ENCODE measurements at regions not wholly inside any gene's neighbourhood (a gene's known extent, or its start where the extent isn't known, plus 50 kb on each side); places are given as distances from the start of the nearest gene placed in this dataset.

DNA sequence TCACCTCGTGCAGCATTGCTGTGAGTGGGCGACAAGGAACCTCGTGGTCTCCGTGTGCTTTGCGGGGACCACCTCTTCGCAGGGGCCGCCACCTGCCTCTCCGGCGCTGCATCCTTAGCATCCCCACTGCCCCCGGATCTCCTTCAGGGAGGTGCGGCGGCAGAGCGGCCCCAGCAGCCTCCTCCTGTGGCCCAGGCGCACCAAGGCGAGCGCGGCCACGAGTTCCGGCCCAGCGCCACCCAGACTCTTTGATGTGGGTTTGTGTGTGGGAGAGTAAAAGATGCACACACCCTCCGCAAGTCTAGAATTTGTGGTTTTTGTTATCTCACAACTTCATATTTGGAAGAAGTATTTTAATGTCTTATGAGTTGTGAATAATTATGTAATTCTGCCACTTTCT, 118.8 kb upstream of the DIO3 start:
- peak; percentile 66 to 70 for DNase-seq
- Mint-ChIP-seq H3K4me1 (ENCODE audit: low read depth) (peaks cover 28% of the 10 kb centered on the region), H3K27ac (peak overlapping the region; percentile 41)

DNA sequence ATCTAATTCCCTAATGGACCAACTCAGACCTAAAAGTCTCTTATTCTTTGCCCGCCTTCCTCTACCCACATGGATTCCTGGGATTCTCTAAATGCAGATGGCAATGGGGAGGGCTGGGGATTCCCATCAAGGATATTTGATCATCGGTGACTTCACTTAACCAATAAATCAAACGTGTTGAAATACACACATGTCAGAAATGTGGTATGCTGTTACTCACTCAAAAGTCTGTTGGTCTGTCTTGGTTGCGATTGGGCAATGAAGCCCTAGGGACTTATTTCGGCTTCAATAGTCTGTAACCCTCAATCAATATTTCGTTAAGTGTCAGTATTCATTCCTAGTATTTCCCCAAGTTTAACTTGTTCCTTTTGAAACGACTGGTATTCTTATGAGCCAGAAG, 117.2 kb upstream of the DIO3 start:
- Mint-ChIP-seq H3K36me3 (ENCODE audit: insufficient read depth in 2 of 2) (no peaks in the 10 kb centered on the region), H3K27me3 (ENCODE audit: low read depth) (peaks cover 96% of the 10 kb centered on the region), H3K4me1 (ENCODE audit: low read depth) (peaks cover 28% of the 10 kb centered on the region), H3K27ac (no peak overlapping the region), H3K9me3 (no peaks in the 10 kb centered on the region), H3K4me3 (no peak overlapping the region)
- no peak for ATAC-seq (replicated peaks in 1 of 2)
- no peak for DNase-seq

More for the DNA sequence above, 118.8 kb upstream of the DIO3 start:
- H3K36me3 Mint-ChIP-seq (ENCODE audit: insufficient read depth in 2 of 2), result no peaks in the 10 kb centered on the region
- ATAC-seq (replicated peaks in 1 of 2), result peak; percentile 84 to 95
- peak overlapping the region; percentile 27 to 46 for H3K4me3 Mint-ChIP-seq
- peaks cover 87% of the 10 kb centered on the region for H3K27me3 Mint-ChIP-seq (ENCODE audit: low read depth)
- H3K9me3 Mint-ChIP-seq, result no peaks in the 10 kb centered on the region

DNA sequence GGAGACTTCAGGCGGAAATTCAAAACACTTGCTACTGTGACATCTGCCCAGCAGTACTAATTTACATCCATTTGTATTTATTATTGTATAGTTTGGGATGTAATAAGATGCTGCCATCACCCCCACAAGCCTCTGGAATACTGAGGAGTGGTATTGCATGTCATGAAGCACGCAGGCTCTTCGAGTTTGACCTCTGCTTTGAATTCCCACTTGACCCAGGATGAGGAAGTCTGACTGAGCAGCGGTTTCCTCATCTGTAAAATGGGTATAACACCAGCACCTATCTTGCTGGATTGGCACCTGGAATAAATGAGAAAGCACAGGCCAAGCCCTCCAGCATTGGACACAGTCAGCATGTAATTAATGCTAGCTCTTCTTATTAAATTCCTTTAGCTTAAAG, 116.0 kb upstream of the DIO3 start:
- H3K36me3 Mint-ChIP-seq (ENCODE audit: insufficient read depth in 2 of 2), result no peaks in the 10 kb centered on the region
- peaks cover 96% of the 10 kb centered on the region for H3K27me3 Mint-ChIP-seq (ENCODE audit: low read depth)
- no peak overlapping the region for H3K27ac Mint-ChIP-seq

DNA sequence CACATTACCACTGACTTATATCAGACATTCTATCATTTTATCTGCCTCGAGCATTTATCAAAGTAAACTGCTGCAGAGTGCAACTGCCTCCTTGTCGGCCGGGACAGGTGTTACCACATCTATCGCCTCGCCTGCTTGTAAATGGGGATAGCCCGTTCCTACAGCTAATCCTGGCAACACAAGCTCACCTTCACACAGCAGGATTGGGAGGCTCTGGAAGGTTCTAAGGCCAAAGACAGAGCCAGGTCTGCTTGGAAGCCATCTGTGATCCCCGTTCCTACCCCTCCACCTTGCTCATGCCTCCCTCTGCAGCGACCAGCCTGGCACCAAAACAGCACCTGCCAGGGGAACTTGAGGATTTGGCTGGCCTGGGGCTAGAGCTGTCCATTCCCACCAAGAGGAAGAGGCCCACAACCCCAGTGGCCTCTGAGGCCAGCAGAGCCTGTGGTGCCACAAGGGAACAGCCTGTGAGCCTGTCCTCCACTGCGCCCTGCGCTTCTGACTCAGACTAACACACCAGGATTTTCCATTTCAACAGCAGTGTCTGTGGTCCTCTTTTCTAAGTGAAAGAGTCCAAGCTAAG, 114.8 kb upstream of the DIO3 start:
- DNase-seq (no peak), ATAC-seq (replicated peaks in 1 of 2) (no peak)
- Mint-ChIP-seq H3K36me3 (ENCODE audit: insufficient read depth in 2 of 2) (no peaks in the 10 kb centered on the region), H3K27me3 (ENCODE audit: low read depth) (peaks cover 96% of the 10 kb centered on the region), H3K4me1 (ENCODE audit: low read depth) (peaks cover 25% of the 10 kb centered on the region), H3K4me3 (no peak overlapping the region), H3K27ac (no peak overlapping the region), H3K9me3 (no peaks in the 10 kb centered on the region)

More for the DNA sequence above, 116.0 kb upstream of the DIO3 start:
- Mint-ChIP-seq H3K4me1 (ENCODE audit: low read depth) (peaks cover 28% of the 10 kb centered on the region), H3K9me3 (no peaks in the 10 kb centered on the region), H3K4me3 (no peak overlapping the region)
- ATAC-seq (replicated peaks in 1 of 2) (no peak), DNase-seq (no peak)

DNA sequence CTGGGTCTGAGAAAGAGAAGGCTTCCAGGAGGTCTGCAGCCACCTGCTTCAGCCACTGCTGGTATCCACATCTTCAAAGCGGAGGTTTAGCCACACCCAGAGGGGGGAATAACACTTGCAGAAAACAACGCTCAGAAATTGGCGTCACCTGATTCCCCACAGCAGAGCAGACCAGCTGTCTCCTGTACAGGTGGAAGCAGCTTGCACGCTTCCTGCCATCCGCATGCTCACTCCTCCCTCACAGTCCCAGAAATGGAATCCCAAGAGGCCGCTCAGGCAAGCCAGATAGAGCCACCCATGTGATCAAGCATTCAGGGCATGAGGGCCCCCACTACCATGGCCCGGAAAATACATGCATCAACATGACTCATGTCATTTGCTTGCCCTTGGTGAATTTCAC, 112.2 kb upstream of the DIO3 start:
- no peaks in the 10 kb centered on the region for H3K36me3 Mint-ChIP-seq (ENCODE audit: insufficient read depth in 2 of 2)
- DNase-seq (no peak), ATAC-seq (replicated peaks in 1 of 2) (no peak)
- no peak overlapping the region for H3K27ac Mint-ChIP-seq
- no peak overlapping the region for H3K4me3 Mint-ChIP-seq
- no peaks in the 10 kb centered on the region for H3K9me3 Mint-ChIP-seq
- H3K27me3 Mint-ChIP-seq (ENCODE audit: low read depth), result peaks cover 94% of the 10 kb centered on the region
- no peaks in the 10 kb centered on the region for H3K4me1 Mint-ChIP-seq (ENCODE audit: low read depth)

DNA sequence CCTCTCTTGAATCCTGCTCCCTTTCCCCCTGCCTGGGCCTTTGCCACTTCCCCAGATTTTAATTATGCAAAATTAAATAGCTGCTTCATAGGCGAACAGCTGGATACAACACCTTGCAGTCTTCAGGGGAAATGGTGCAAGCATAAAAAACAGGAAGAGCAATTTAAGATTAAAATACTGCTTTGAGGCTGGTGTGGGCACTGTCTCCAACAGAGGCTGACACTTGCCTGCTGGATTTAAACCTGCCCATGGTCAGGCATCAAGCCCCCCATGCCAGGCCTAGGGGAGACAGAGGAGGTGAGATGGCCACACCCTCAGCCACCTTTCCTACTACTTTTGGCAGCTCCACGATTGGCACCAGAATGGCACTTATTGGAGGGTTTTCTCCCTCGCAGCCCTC, 110.1 kb upstream of the DIO3 start:
- Mint-ChIP-seq H3K36me3 (ENCODE audit: insufficient read depth in 2 of 2) (no peaks in the 10 kb centered on the region), H3K27me3 (ENCODE audit: low read depth) (peaks cover 97% of the 10 kb centered on the region), H3K4me3 (no peak overlapping the region), H3K9me3 (no peaks in the 10 kb centered on the region), H3K4me1 (ENCODE audit: low read depth) (no peaks in the 10 kb centered on the region), H3K27ac (no peak overlapping the region)
- DNase-seq (no peak), ATAC-seq (replicated peaks in 1 of 2) (no peak)

DNA sequence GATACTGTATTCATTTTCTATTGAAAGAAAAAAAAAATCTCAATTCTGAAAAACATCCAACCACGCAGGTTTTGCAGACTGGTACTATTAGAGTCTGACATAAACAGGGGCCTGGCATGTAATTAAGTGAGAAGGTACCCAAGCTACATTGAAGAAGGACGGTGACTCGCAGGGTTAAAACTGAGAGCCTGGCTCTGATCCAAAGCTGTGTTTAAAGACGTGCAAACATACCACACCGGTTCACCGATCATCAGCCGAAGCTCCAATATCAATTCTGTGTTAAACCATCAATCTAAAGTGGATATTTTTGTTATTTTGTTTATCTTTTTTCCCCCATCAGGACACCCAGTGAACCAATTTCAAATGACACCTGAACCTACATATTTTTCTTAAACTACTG, 108.1 kb upstream of the DIO3 start:
- Mint-ChIP-seq H3K9me3 (no peaks in the 10 kb centered on the region), H3K4me3 (no peak overlapping the region), H3K27me3 (ENCODE audit: low read depth) (peaks cover 86% of the 10 kb centered on the region), H3K36me3 (ENCODE audit: insufficient read depth in 2 of 2) (no peaks in the 10 kb centered on the region), H3K27ac (no peak overlapping the region), H3K4me1 (ENCODE audit: low read depth) (peaks cover 4% of the 10 kb centered on the region)
- DNase-seq (no peak), ATAC-seq (replicated peaks in 1 of 2) (no peak)

DNA sequence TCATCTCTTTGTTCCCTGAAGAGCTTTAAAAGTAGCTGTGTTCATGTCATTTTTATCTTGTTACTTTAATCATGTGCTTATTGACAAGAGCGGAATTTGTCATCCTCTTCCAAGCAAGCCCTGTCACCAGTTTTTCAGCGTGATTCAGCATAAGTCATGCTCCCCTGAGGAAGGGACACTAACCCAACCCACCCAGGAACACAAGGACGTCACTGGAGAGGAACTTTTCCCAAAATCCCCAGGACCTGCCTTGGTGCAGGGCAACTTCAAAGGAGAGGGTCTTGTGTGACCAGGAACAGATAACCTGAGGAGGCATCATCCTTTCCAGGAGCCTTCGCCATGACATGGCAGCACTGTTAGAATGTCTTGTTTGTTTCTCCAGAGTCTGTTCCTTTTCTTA, 107.1 kb upstream of the DIO3 start:
- Mint-ChIP-seq H3K4me1 (ENCODE audit: low read depth) (peaks cover 4% of the 10 kb centered on the region), H3K9me3 (no peaks in the 10 kb centered on the region), H3K4me3 (no peak overlapping the region), H3K36me3 (ENCODE audit: insufficient read depth in 2 of 2) (no peaks in the 10 kb centered on the region), H3K27ac (no peak overlapping the region), H3K27me3 (ENCODE audit: low read depth) (peaks cover 77% of the 10 kb centered on the region)
- DNase-seq (no peak), ATAC-seq (replicated peaks in 1 of 2) (no peak)

DNA sequence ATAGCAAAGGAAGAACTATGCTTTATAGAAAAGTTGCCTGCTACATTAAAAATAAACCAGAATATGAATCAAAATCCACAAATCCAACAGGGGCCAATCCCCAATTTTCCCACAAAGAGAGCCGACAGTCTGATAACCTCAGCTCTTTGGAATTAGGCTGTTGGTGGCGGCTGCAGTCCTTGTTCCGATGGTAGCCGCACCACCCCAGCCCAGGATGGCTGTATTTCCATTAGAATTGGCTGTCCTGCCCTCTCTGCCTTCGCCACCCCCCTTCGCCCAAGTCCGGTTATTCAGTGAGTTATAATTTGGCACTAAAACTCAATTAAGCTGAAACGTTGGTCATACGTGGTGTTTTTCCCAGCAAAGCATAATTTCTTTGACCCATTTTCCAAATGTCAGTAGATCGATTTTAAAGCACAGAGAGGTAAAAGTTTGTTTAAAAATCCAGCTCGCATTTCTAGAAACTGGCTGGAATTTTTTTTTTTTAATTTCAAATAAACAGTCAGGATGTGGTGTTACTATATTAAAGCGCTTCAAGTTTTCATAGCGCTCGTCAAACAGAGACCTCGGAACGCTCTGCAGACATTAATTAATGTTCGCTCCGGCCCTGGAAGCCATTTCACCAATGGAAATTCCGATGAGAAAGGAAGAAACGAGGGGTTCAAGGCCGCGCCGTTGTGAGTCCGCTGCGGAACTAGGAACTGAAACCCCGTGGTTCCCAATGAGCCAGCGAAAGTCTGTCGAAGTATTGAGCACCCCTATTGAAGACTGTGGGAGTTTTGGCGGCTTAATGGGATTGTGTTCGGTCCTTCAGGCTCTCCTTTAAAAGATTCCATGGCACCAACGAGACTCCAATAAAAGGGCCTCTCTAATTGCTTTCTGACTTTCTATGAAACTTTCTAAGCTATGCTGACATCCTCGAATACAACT, 104.8 kb upstream of the DIO3 start:
- Mint-ChIP-seq H3K36me3 (ENCODE audit: insufficient read depth in 2 of 2) (no peaks in the 10 kb centered on the region), H3K9me3 (no peaks in the 10 kb centered on the region), H3K4me1 (ENCODE audit: low read depth) (peaks cover 4% of the 10 kb centered on the region), H3K27ac (no peak overlapping the region), H3K4me3 (peak overlapping the region; percentile 12 to 19), H3K27me3 (ENCODE audit: low read depth) (peaks cover 71% of the 10 kb centered on the region)
- no peak for DNase-seq
- no peak for ATAC-seq (replicated peaks in 1 of 2)

DNA sequence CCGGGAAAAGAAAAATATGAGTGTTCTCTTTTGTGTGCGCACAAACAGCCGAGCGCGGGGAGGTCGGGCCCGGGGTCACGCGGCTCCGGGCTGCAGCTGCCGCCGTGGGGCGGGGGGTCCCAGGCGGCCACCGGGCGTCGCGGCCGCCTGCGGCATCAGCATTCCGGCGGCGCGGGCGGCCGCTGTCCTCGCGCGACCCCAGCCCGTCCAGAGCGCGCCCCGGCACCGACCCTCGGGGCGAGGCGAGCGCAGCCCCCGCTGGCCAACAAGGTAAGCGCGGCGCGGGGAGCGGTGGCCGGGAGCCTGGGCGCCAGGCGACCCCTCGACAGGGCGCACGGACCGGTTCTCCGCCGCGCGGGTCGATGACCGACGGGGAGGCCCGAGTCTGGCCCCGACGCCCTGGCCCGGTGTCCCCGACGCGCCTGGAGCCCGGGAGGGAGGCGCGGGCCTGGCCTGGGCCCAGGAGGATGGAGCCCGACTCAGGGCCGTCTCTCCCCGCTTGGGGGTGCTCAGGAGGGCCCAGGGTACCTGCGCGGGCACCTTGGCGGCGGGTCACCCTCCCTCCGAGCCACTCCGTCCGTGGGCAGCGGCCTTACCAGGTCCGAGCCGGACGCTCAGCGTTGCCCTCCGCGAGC, 103.9 kb upstream of the DIO3 start:
- Mint-ChIP-seq H3K36me3 (ENCODE audit: insufficient read depth in 2 of 2) (no peaks in the 10 kb centered on the region), H3K27ac (no peak overlapping the region), H3K4me3 (no peak overlapping the region), H3K9me3 (no peaks in the 10 kb centered on the region), H3K27me3 (ENCODE audit: low read depth) (peaks cover 66% of the 10 kb centered on the region), H3K4me1 (ENCODE audit: low read depth) (peaks cover 4% of the 10 kb centered on the region)
- ATAC-seq (replicated peaks in 1 of 2), result no peak
- DNase-seq, result no peak

DNA sequence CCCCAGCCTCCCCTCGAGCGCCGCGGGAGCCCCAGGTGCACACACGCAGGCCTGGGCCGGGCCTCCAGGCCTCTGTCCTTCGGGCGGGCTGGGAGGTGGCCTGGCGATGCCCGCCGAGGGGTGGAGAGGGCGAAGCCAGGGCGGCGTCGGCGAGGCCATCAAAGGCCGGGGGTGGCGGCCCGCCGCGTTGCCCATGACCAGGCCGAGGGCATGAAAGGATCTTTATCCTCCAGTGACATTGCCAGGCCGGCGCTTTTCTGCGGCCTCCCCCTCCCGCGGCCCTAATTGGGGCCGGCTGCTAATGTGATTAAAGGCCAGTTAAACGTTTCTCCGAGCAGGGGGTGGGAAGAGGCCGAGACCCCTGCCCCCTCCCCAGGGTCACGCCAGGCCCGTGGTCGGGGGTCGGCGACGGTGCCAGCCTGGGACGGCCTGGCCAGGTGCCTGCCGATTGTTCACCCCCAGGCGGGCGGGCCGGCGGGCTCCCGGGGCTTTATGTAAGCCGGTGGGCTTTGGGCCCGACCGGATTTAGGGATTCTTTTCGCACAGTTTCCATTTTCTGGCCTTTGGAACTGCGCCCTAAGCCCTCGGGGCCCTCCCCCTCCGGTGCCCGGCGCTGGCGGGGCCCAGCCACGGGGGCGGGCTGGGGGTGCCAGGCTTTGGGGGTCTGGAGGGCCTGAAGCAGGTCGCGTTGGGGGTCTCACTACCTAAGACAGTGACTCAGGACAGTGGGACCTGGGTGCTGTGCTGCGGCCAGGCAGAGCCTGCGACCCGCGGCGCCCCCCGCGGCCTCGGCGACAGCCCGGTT, 103.2 kb upstream of the DIO3 start:
- no peaks in the 10 kb centered on the region for H3K9me3 Mint-ChIP-seq
- no peaks in the 10 kb centered on the region for H3K36me3 Mint-ChIP-seq (ENCODE audit: insufficient read depth in 2 of 2)
- H3K4me3 Mint-ChIP-seq, result no peak overlapping the region
- no peak overlapping the region for H3K27ac Mint-ChIP-seq
- H3K27me3 Mint-ChIP-seq (ENCODE audit: low read depth), result peaks cover 59% of the 10 kb centered on the region
- H3K4me1 Mint-ChIP-seq (ENCODE audit: low read depth), result peaks cover 4% of the 10 kb centered on the region
- ATAC-seq (replicated peaks in 1 of 2) (no peak), DNase-seq (no peak)

DNA sequence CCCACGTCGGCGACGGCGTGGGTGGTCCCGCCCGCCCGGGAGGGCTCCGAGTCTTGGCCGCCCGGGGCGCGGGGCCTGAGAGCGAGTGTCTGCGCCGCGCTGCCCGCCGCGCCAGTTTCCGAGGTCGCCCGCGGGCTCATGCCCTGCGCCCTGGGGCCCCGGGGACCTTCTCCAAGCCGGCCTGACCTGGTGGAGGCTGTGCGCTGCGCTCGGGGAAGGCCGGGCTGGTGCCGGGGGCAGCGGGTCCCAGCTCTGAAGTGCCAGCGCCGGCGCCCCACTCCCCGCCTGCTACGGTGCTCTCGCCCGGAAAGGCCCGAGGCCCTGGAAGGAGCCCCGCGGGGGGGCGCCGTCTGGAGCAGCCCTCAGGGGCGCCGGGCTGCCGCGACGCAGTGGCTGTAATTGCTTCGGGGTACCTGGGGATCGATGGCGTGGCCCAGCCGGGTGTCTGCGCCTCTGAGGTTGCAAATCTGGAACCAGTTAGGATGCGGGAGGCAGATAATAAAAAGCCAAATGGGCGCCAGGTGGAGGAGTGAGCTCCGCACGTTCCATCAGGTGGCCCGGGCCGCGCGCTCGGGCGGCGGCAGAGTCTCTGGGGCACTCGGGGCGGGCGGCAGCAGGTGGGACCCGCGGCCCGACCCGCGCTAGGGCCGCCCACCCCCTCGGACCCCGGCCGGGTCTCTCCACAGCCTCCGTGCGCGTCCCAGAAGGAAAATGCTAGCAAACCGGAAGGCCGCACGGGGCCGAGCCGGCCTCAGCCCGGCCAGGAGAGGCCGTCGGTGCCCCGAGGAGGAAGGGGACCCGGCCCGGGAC, 102.3 kb upstream of the DIO3 start:
- no peak for DNase-seq
- Mint-ChIP-seq H3K27ac (no peak overlapping the region), H3K9me3 (no peaks in the 10 kb centered on the region), H3K4me1 (ENCODE audit: low read depth) (peaks cover 4% of the 10 kb centered on the region), H3K27me3 (ENCODE audit: low read depth) (peaks cover 52% of the 10 kb centered on the region), H3K36me3 (ENCODE audit: insufficient read depth in 2 of 2) (no peaks in the 10 kb centered on the region), H3K4me3 (peak overlapping the region in 1 of 2 donors; percentile 63)
- no peak for ATAC-seq (replicated peaks in 1 of 2)

Data from activated T-cell treated with anti-CD3 and anti-CD28 coated beads, Interleukin-2, amount 50 U/mL, for 72 hours (primary cell).